ENCODE measurements at regions not wholly inside any gene's neighbourhood (a gene's known extent, or its start where the extent isn't known, plus 50 kb on each side); places are given as distances from the start of the nearest gene placed in this dataset.

- TF ChIP-seq CTCF (IDR thresholded peaks at IDR 0.05; ENCODE audit: borderline replicate concordance, extremely low read depth, low read length, poor library complexity, severe bottlenecking) (peak; percentile 69), EZH2 (IDR thresholded peaks at IDR 0.05; ENCODE audit: borderline replicate concordance, low read depth, low read length, severe bottlenecking) (no peak)
These were observed 51.0 kb upstream of the PDX1 start for GRCh38 chr13:27868641-27869435.
